GM12874 (cell line): ENCODE measurements at regions not wholly inside any gene's neighbourhood (a gene's known extent, or its start where the extent isn't known, plus 50 kb on each side); places are given as distances from the start of the nearest gene placed in this dataset.

Experiments
- CTCF ChIP-seq: IDR thresholded peaks from 2 replicates; pipeline ENCODE4 v1.5.1; 2011; ENCODE audit warnings: low read depth, mild to moderate bottlenecking, control low read depth, low read length, moderate library complexity; ENCODE audit not compliant: insufficient read depth

GRCh38 chr14:23694949-23695663 is 58.9 kb downstream of the DHRS2 start:
- TF ChIP-seq CTCF, result no peak

- no peak for TF ChIP-seq CTCF
Measured at GRCh38 chr14:23695664-23695999, 59.5 kb downstream of the DHRS2 start.

GRCh38 chr14:23696701-23697239 is 60.6 kb downstream of the DHRS2 start:
- TF ChIP-seq CTCF, result no peak

GRCh38 chr14:23697680-23698079 is 61.5 kb downstream of the DHRS2 start:
- no peak for TF ChIP-seq CTCF

GRCh38 chr14:23702656-23703426 is 66.7 kb downstream of the DHRS2 start:
- TF ChIP-seq CTCF, result no peak

GRCh38 chr14:23704890-23705289 is 68.7 kb downstream of the DHRS2 start:
- no peak for TF ChIP-seq CTCF

- TF ChIP-seq CTCF, result no peak
Measured at GRCh38 chr14:23707415-23707814, 71.3 kb downstream of the DHRS2 start.
